ENCODE measurements at regions not wholly inside any gene's neighbourhood (a gene's known extent, or its start where the extent isn't known, plus 50 kb on each side); places are given as distances from the start of the nearest gene placed in this dataset.

- no peaks in the 10 kb centered on the region for H3K36me3 Mint-ChIP-seq (ENCODE audit: low read depth)
- H3K9me3 Mint-ChIP-seq, result peaks cover 4% of the 10 kb centered on the region; the same call in 1 of the 2 replicates
- no peak for TF ChIP-seq CTCF (IDR thresholded peaks at IDR 0.05)
- no peak for DNase-seq
- peaks cover 46% of the 10 kb centered on the region for H3K27me3 Mint-ChIP-seq (ENCODE audit: insufficient read depth)
- no peak overlapping the region for H3K27ac Mint-ChIP-seq
- H3K4me1 Mint-ChIP-seq (ENCODE audit: low read depth), result peaks cover 5% of the 10 kb centered on the region
- no peak overlapping the region for H3K4me3 Mint-ChIP-seq
Measured at GRCh38 chr5:133825631-133826289, 142.7 kb downstream of the C5orf15 start.

- no peaks in the 10 kb centered on the region for H3K36me3 Mint-ChIP-seq (ENCODE audit: low read depth)
Measured at GRCh38 chr5:133824661-133825254, 143.7 kb downstream of the C5orf15 start.

GRCh38 chr5:133821889-133822288, 146.5 kb downstream of the C5orf15 start:
- TF ChIP-seq CTCF (IDR thresholded peaks at IDR 0.05), result no peak
- Mint-ChIP-seq H3K27ac (no peak overlapping the region), H3K4me3 (no peak overlapping the region), H3K4me1 (ENCODE audit: low read depth) (peaks cover 9% of the 10 kb centered on the region; the same call in 1 of the 2 replicates), H3K9me3 (peaks cover 4% of the 10 kb centered on the region; the same call in 1 of the 2 replicates), H3K27me3 (ENCODE audit: insufficient read depth) (peaks cover 58% of the 10 kb centered on the region), H3K36me3 (ENCODE audit: low read depth) (no peaks in the 10 kb centered on the region)
- no peak for DNase-seq

More at GRCh38 chr5:133824661-133825254, 143.7 kb downstream of the C5orf15 start:
- no peak for DNase-seq
- peaks cover 4% of the 10 kb centered on the region; the same call in 1 of the 2 replicates for H3K9me3 Mint-ChIP-seq
- no peak overlapping the region for H3K4me3 Mint-ChIP-seq
- peaks cover 55% of the 10 kb centered on the region for H3K27me3 Mint-ChIP-seq (ENCODE audit: insufficient read depth)
- TF ChIP-seq CTCF (IDR thresholded peaks at IDR 0.05), result no peak
- peaks cover 9% of the 10 kb centered on the region; the same call in 1 of the 2 replicates for H3K4me1 Mint-ChIP-seq (ENCODE audit: low read depth)
- H3K27ac Mint-ChIP-seq, result no peak overlapping the region

- no peak for DNase-seq
- H3K27me3 Mint-ChIP-seq (ENCODE audit: insufficient read depth), result peaks cover 57% of the 10 kb centered on the region
- no peaks in the 10 kb centered on the region for H3K36me3 Mint-ChIP-seq (ENCODE audit: low read depth)
- H3K4me3 Mint-ChIP-seq, result no peak overlapping the region
- no peak overlapping the region for H3K27ac Mint-ChIP-seq
- H3K9me3 Mint-ChIP-seq, result peaks cover under 1% of the 10 kb centered on the region; the same call in 1 of the 2 replicates
- H3K4me1 Mint-ChIP-seq (ENCODE audit: low read depth), result peaks cover 9% of the 10 kb centered on the region; the same call in 1 of the 2 replicates
- no peak for TF ChIP-seq CTCF (IDR thresholded peaks at IDR 0.05)
Measured at GRCh38 chr5:133821311-133821741, 147.1 kb downstream of the C5orf15 start.

- H3K27me3 Mint-ChIP-seq (ENCODE audit: insufficient read depth), result peaks cover 59% of the 10 kb centered on the region
- TF ChIP-seq CTCF (IDR thresholded peaks at IDR 0.05), result no peak
- H3K4me1 Mint-ChIP-seq (ENCODE audit: low read depth), result peaks cover 9% of the 10 kb centered on the region; the same call in 1 of the 2 replicates
- no peak for DNase-seq
- no peaks in the 10 kb centered on the region for H3K9me3 Mint-ChIP-seq
- no peak overlapping the region for H3K4me3 Mint-ChIP-seq
- no peak overlapping the region for H3K27ac Mint-ChIP-seq
- H3K36me3 Mint-ChIP-seq (ENCODE audit: low read depth), result no peaks in the 10 kb centered on the region
Measured at GRCh38 chr5:133820507-133820906, 147.9 kb downstream of the C5orf15 start.
